IMR-90 (cell line): ENCODE measurements at regions not wholly inside any gene's neighbourhood (a gene's known extent, or its start where the extent isn't known, plus 50 kb on each side); places are given as distances from the start of the nearest gene placed in this dataset.

Source experiments
- ATAC-seq: fragments of 200-7000 bp; cut with Tn5 transposase; 2 replicates; pipeline ENCODE4 v1.9.1; 2020; ENCODE audit warnings: low read depth, mild to moderate bottlenecking, moderate library complexity
- BruUV-seq: library from RNA; stranded (reverse); fragments of 400-500 nt; replicated peaks from 2 replicates; lab custom pipeline; 2021; lab: Mats Ljungman, UMichigan
- CTCF ChIA-PET: fragments of 300-600 bp; formaldehyde crosslinking; extraction: SDS; loops from one replicate; lab custom pipeline; 2021; ENCODE audit warnings: antibody characterized with exemption; lab: Yijun Ruan, JAX
- POLR2A ChIA-PET: fragments of 300-600 bp; sonication (Branson Sonifier 250); formaldehyde crosslinking; loops from one replicate; lab custom pipeline; 2022; ENCODE audit warnings: antibody characterized with exemption; ENCODE audit not compliant: unreplicated experiment; lab: Charles Lee
- DNase-seq: peaks from one replicate; pipeline ENCODE4 v3.0.0; 2013
- H2AFZ ChIP-seq: replicated peaks from 2 replicates; pipeline ENCODE3; 2013; ENCODE audit warnings: low read length, mild to moderate bottlenecking; ENCODE audit not compliant: poor library complexity
- H2AK5ac ChIP-seq: 2 replicates; pipeline ENCODE4 v1.6.1; 2013; ENCODE audit warnings: low read depth, low read length, inconsistent platforms
- H2AK9ac ChIP-seq: replicated peaks from 2 replicates; pipeline ENCODE3; 2013; ENCODE audit warnings: mild to moderate bottlenecking, low read depth, low read length, moderate library complexity; ENCODE audit not compliant: poor library complexity
- H2BK120ac ChIP-seq: 2 replicates; pipeline ENCODE4 v1.6.1; 2013; ENCODE audit warnings: low read depth, low read length, inconsistent platforms
- H2BK15ac ChIP-seq: 3 replicates; pipeline ENCODE4 v1.6.1; 2013; ENCODE audit warnings: low read depth, low read length, inconsistent platforms
- H2BK20ac ChIP-seq: 2 replicates; pipeline ENCODE4 v1.6.1; 2013; ENCODE audit warnings: low read depth, mild to moderate bottlenecking, inconsistent platforms, low read length, moderate library complexity
- H2BK5ac ChIP-seq: 2 replicates; pipeline ENCODE4 v1.6.1; 2013; ENCODE audit warnings: mild to moderate bottlenecking, low read depth, low read length, inconsistent platforms; ENCODE audit not compliant: poor library complexity, severe bottlenecking
- H3K14ac ChIP-seq: replicated peaks from 2 replicates; pipeline ENCODE4 v1.6.1; 2013; ENCODE audit warnings: low read depth, low read length, inconsistent platforms
- H3K18ac ChIP-seq: 2 replicates; pipeline ENCODE4 v1.6.1; 2013; ENCODE audit warnings: low read depth, low read length, control low read depth
- H3K23ac ChIP-seq: 2 replicates; pipeline ENCODE4 v1.6.1; 2013; ENCODE audit warnings: low read depth, low read length, inconsistent platforms
- H3K27ac ChIP-seq: 2 replicates; pipeline ENCODE4 v1.5.1; 2013; ENCODE audit warnings: mild to moderate bottlenecking, control low read depth, low read length; ENCODE audit not compliant: insufficient read depth
- H3K27me3 ChIP-seq: 2 replicates; pipeline ENCODE4 v1.6.1; 2013; ENCODE audit warnings: low read length; ENCODE audit not compliant: control insufficient read depth, insufficient read depth
- H3K36me3 ChIP-seq: 2 replicates; pipeline ENCODE4 v1.6.1; 2013; ENCODE audit warnings: low read length, mixed read lengths; ENCODE audit not compliant: control insufficient read depth, insufficient read depth
- H3K4ac ChIP-seq: 2 replicates; pipeline ENCODE4 v1.6.1; 2013; ENCODE audit warnings: low read depth, low read length, inconsistent platforms
- H3K4me1 ChIP-seq: 2 replicates; pipeline ENCODE4 v1.6.1; 2013; ENCODE audit warnings: low read length, mixed read lengths; ENCODE audit not compliant: control insufficient read depth, insufficient read depth
- H3K4me2 ChIP-seq: 2 replicates; pipeline ENCODE4 v1.6.1; 2013; ENCODE audit warnings: low read depth, mild to moderate bottlenecking, control low read depth, low read length, moderate library complexity
- H3K4me3 ChIP-seq: 2 replicates; pipeline ENCODE4 v1.5.1; 2013; ENCODE audit warnings: low read depth, mild to moderate bottlenecking, control low read depth, low read length, moderate library complexity; ENCODE audit not compliant: insufficient read depth
- H3K56ac ChIP-seq: 2 replicates; pipeline ENCODE4 v1.6.1; 2013; ENCODE audit warnings: low read length, inconsistent platforms; ENCODE audit not compliant: insufficient read depth; ENCODE audit errors: extremely low read depth
- H3K79me1 ChIP-seq, 2 experiments: 2 replicates each; pipeline ENCODE4 v1.6.1; 2013; ENCODE audit warnings: low read length in 2 of 2, inconsistent platforms in 1 of 2, low read depth in 1 of 2
- H3K9ac ChIP-seq: 2 replicates; pipeline ENCODE4 v1.6.1; 2013; ENCODE audit warnings: low read depth, low read length, control low read depth
- H3K9me1 ChIP-seq: 2 replicates; pipeline ENCODE4 v1.6.1; 2013; ENCODE audit warnings: low read length, inconsistent platforms; ENCODE audit not compliant: insufficient read depth
- H3K9me3 ChIP-seq: 2 replicates; pipeline ENCODE4 v1.6.1; 2013; ENCODE audit warnings: low read length; ENCODE audit not compliant: control insufficient read depth, insufficient read depth
- H4K20me1 ChIP-seq: 2 replicates; pipeline ENCODE4 v1.6.1; 2013; ENCODE audit warnings: low read length, inconsistent platforms; ENCODE audit not compliant: insufficient read depth
- H4K5ac ChIP-seq: 2 replicates; pipeline ENCODE4 v1.6.1; 2013; ENCODE audit warnings: mild to moderate bottlenecking, low read depth, low read length, control low read depth
- H4K8ac ChIP-seq, 2 experiments: 2 replicates each; pipeline ENCODE4 v1.6.1; 2013; ENCODE audit warnings: low read depth in 2 of 2, low read length in 2 of 2, control low read depth in 1 of 2, inconsistent platforms in 1 of 2
- H4K91ac ChIP-seq: 2 replicates; pipeline ENCODE4 v1.6.1; 2013; ENCODE audit warnings: low read depth, low read length, inconsistent platforms; ENCODE audit not compliant: insufficient read depth
- BHLHE40 ChIP-seq: fragments of 150-350 bp; IDR thresholded peaks from 2 replicates; pipeline ENCODE4 v1.6.1; 2016; ENCODE audit warnings: mild to moderate bottlenecking, low read depth, low read length
- MAFK ChIP-seq: IDR thresholded peaks from 2 replicates; pipeline ENCODE4 v1.6.1; 2012; ENCODE audit warnings: low read depth, low read length, improper control_type of control experiment
- MAZ ChIP-seq: IDR thresholded peaks from 2 replicates; pipeline ENCODE4 v1.6.1; 2012; ENCODE audit warnings: low read depth, mild to moderate bottlenecking, low read length, improper control_type of control experiment, moderate library complexity, borderline replicate concordance
- WGBS, 2 experiments: methylation state at CpG; one replicate each; pipeline versions ENCODE4 v1.1.5 to v1.1.7; 2013; ENCODE audit warnings: missing lambda C conversion rate in 2 of 2; ENCODE audit not compliant: insufficient read length in 1 of 2; ENCODE audit errors: extremely low coverage in 2 of 2; 5-methylcytosine and 5-hydroxymethylcytosine counted together
- dilution Hi-C: fragments of 300-500 bp; cut with HindIII; formaldehyde crosslinking; loops from one replicate; pipeline ENCODE4 v1.14.3; 2018; ENCODE audit warnings: low sequenced_read_pairs; ENCODE audit not compliant: unreplicated experiment
- in situ Hi-C: fragments of 300-500 bp; cut with MboI; formaldehyde crosslinking; loops from 3 replicates; pipeline ENCODE4 v1.14.3; 2019; ENCODE audit warnings: low sequenced_read_pairs, inconsistent platforms, mixed read lengths
- intact Hi-C: fragments of 100-400 bp; cut with micrococcal nuclease; formaldehyde crosslinking; loops from 2 replicates; pipeline ENCODE4 v1.10.0; 2022

DNA sequence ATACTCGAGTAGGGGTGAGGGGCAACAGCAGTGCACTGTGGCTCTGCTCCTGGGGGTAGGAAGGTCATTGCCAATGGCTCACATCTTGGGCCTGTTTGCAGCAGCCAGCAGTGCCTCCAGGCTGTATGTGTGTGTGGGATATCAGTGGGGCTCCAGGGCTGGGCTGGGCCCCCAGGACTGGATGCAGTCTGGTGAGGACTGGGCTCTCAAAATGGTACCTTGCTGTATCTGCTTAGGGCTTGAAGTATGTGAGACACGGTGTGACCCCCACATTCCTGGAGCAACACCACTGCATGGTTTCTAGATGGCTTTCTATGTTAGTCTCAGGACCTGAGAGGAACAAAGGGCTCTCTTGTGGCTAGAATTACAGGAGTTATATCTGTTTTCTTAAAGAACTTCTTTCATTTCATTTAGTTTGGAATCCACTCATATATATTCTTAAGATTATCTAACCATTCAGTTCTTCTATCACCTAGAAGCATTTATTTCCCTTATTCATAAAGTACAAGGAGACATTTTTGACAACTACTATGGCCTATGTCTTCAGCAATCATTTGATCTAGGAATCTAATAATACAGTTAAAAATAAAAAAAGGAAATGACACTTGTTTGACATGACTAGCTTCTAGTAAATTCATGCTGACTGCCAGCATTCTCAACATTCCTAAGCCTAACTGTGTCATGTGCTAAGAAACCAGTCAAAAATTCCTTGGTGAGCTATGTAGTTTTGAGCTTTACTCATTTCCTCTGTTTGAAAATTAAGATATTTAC lies 443.2 kb upstream of the SEMA3A start:
- H2AK5ac ChIP-seq = peak overlapping the region; percentile 100
- H2BK20ac ChIP-seq = peak overlapping the region; percentile 99
- BruUV-seq = no TSS peak
- H3K4me1 ChIP-seq = peaks cover 9% of the 10 kb centered on the region
- peak overlapping the region; percentile 94 to 97 for H4K8ac ChIP-seq
- no peaks in the 10 kb centered on the region for H3K36me3 ChIP-seq
- intact Hi-C loops (no loop called here), dilution Hi-C loops (no loop called here), in situ Hi-C loops (loop anchor here (25.0 kb wide), 1 partner anchor 375 kb away; no protein-coding TSS in a partner anchor)
- peak overlapping the region; percentile 94 for H3K27ac ChIP-seq
- H3K23ac ChIP-seq = peak overlapping the region; percentile 87
- H3K18ac ChIP-seq = peak overlapping the region; percentile 98
- H3K14ac ChIP-seq = peak overlapping the region; percentile 99
- H2AFZ ChIP-seq = peak overlapping the region; percentile 60
- peaks cover 0 to 5% of the 10 kb centered on the region in 2 experiments; a peak in 1 of 4 replicates for H3K79me1 ChIP-seq
- peaks cover 2% of the 10 kb centered on the region; the same call in 1 of the 2 replicates for H3K9me3 ChIP-seq
- peak; percentile 90 for DNase-seq
- no CpG with 5 or more reads among the region's 2 CpGs for WGBS, 2 experiments
- peak overlapping the region; percentile 99 for H3K4ac ChIP-seq
- peak overlapping the region; percentile 42 for H2AK9ac ChIP-seq
- H4K5ac ChIP-seq = peak overlapping the region; percentile 92
- ChIA-PET POLR2A (interaction anchor here (0.7 kb wide), 1 partner anchor 11 kb away, joined by 4 read pairs; no protein-coding TSS in a partner anchor), CTCF (interaction anchor here (0.6 kb wide), 1 partner anchor 137 kb away, joined by 3 read pairs; no protein-coding TSS in a partner anchor)
- peak overlapping the region; percentile 99 for H4K91ac ChIP-seq
- H3K4me3 ChIP-seq = no peak overlapping the region
- ATAC-seq = peak; percentile 94
- no peak overlapping the region for H3K4me2 ChIP-seq
- H3K27me3 ChIP-seq = no peaks in the 10 kb centered on the region
- peak overlapping the region; percentile 100 for H2BK5ac ChIP-seq
- H4K20me1 ChIP-seq = no peaks in the 10 kb centered on the region
- H3K9ac ChIP-seq = peak overlapping the region; percentile 18; the same call in 1 of the 2 replicates
- H2BK120ac ChIP-seq = peak overlapping the region; percentile 98
- TF ChIP-seq BHLHE40 (peak; percentile 83; the same call in 1 of the 2 replicates), MAZ (no peak), MAFK (peak; percentile 84)
- H3K9me1 ChIP-seq = peaks cover 7% of the 10 kb centered on the region
- H3K56ac ChIP-seq = peak overlapping the region; percentile 89
- H2BK15ac ChIP-seq = peak overlapping the region; percentile 98; the same call in 2 of the 3 replicates
